Activated CD8-positive, alpha-beta T cell treated with anti-CD3 and anti-CD28 coated beads for 36 hours (primary cell): ENCODE measurements at regions not wholly inside any gene's neighbourhood (a gene's known extent, or its start where the extent isn't known, plus 50 kb on each side); places are given as distances from the start of the nearest gene placed in this dataset.

Source experiments
- ATAC-seq: fragments of 200-7000 bp; cut with Tn5 transposase; one replicate; pipeline ENCODE4 v1.10.0; 2021; ENCODE audit warnings: mild to moderate bottlenecking, moderate library complexity
- CTCF ChIA-PET: fragments of 350-600 bp; sonication (Branson Sonifier 250); formaldehyde crosslinking; loops from one replicate; lab custom pipeline; 2021; ENCODE audit warnings: antibody characterized with exemption; lab: Charles Lee
- POLR2A ChIA-PET: fragments of 350-600 bp; sonication (Branson Sonifier 250); formaldehyde crosslinking; loops from one replicate; lab custom pipeline; 2021; ENCODE audit warnings: antibody characterized with exemption; lab: Charles Lee
- DNase-seq: peaks from one replicate; pipeline ENCODE4 v3.0.0-alpha.2; 2020
- H3K27ac Mint-ChIP-seq: one replicate; pipeline ENCODE4 v1.8.0; 2021; ENCODE audit warnings: mild to moderate bottlenecking, mixed read lengths
- H3K27me3 Mint-ChIP-seq: one replicate; pipeline ENCODE4 v1.8.0; 2021; ENCODE audit warnings: mixed read lengths
- H3K36me3 Mint-ChIP-seq: one replicate; pipeline ENCODE4 v1.8.0; 2021; ENCODE audit warnings: low read depth, mixed read lengths
- H3K4me1 Mint-ChIP-seq: one replicate; pipeline ENCODE4 v1.8.0; 2021; ENCODE audit warnings: low read depth, mixed read lengths
- H3K4me3 Mint-ChIP-seq: one replicate; pipeline ENCODE4 v1.8.0; 2021; ENCODE audit warnings: mild to moderate bottlenecking, moderate library complexity, mixed read lengths
- H3K9me3 Mint-ChIP-seq: one replicate; pipeline ENCODE4 v1.8.0; 2021; ENCODE audit warnings: mixed read lengths
- intact Hi-C: fragments of 100-400 bp; cut with micrococcal nuclease; formaldehyde crosslinking; loops from one replicate; pipeline ENCODE4 v1.10.0; 2022
- TF ChIP-seq, protein P1 (sequence below): fragments of 200-600 bp; IDR thresholded peaks from one replicate; pipeline ENCODE4 v1.8.0; 2022; ENCODE audit warnings: antibody characterized with exemption, mild to moderate bottlenecking

DNA sequence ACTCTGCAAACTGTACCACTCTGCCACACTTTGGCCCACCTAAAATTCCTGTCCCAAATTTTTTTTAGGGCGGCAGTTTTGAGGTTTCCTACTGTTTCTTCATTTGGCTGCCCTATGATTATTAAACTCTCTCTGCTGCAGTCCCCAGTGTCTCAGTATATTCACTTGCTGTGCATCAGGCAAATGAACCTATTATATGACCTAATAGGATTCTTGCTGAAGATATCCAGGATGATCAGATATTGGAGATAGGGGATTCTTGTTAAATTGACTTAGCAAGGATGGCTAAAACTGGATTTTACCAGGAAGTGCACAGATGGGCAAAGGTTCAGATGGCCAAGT lies 410.8 kb upstream of the DDI1 start:
- ChIA-PET POLR2A (no interaction called here), CTCF (no interaction called here)
- Mint-ChIP-seq H3K27ac (no peak overlapping the region), H3K4me3 (no peak overlapping the region), H3K9me3 (no peaks in the 10 kb centered on the region), H3K27me3 (peaks cover 2% of the 10 kb centered on the region), H3K4me1 (no peaks in the 10 kb centered on the region), H3K36me3 (no peaks in the 10 kb centered on the region)
- TF ChIP-seq, protein P1, sequence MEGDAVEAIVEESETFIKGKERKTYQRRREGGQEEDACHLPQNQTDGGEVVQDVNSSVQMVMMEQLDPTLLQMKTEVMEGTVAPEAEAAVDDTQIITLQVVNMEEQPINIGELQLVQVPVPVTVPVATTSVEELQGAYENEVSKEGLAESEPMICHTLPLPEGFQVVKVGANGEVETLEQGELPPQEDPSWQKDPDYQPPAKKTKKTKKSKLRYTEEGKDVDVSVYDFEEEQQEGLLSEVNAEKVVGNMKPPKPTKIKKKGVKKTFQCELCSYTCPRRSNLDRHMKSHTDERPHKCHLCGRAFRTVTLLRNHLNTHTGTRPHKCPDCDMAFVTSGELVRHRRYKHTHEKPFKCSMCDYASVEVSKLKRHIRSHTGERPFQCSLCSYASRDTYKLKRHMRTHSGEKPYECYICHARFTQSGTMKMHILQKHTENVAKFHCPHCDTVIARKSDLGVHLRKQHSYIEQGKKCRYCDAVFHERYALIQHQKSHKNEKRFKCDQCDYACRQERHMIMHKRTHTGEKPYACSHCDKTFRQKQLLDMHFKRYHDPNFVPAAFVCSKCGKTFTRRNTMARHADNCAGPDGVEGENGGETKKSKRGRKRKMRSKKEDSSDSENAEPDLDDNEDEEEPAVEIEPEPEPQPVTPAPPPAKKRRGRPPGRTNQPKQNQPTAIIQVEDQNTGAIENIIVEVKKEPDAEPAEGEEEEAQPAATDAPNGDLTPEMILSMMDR, result no peak
- DNase-seq (no peak), ATAC-seq (no peak)
- intact Hi-C loops, result no loop called here

DNA sequence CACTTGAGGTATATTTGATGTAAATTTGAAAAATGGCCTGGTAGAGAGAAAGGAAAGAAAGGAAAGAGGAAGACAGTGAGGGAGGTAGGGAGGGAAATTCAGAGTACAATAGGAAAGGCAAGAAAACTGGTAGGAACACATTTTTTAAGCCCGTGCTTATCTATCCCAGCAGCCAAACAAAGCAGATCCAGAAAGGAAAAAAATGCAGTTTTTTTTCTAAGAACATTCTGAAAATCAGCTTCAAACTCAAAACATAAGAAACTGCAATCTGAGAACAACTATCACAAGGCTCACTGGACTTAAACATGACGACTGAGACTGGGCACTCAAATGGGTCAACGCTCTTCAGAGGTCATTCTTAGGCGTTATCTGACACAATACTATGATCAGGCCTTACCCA lies 408.3 kb upstream of the DDI1 start:
- CTCF ChIA-PET, result no interaction called here
- intact Hi-C loops, result no loop called here
- H3K36me3 Mint-ChIP-seq, result no peaks in the 10 kb centered on the region
- ATAC-seq, result no peak
- peaks cover 2% of the 10 kb centered on the region for H3K27me3 Mint-ChIP-seq
- POLR2A ChIA-PET, result no interaction called here
- H3K4me3 Mint-ChIP-seq, result no peak overlapping the region
- no peaks in the 10 kb centered on the region for H3K4me1 Mint-ChIP-seq
- TF ChIP-seq, protein P1, result no peak
- H3K9me3 Mint-ChIP-seq, result no peaks in the 10 kb centered on the region
- H3K27ac Mint-ChIP-seq, result no peak overlapping the region
- DNase-seq, result no peak

GRCh38 chr11:103631841-103632240 lies 404.6 kb upstream of the DDI1 start:
- no peak for DNase-seq
- no peaks in the 10 kb centered on the region for H3K4me1 Mint-ChIP-seq
- intact Hi-C loops, result no loop called here
- TF ChIP-seq, protein P1, result no peak
- ATAC-seq, result no peak
- CTCF ChIA-PET, result no interaction called here
- H3K9me3 Mint-ChIP-seq, result no peaks in the 10 kb centered on the region
- H3K4me3 Mint-ChIP-seq, result no peak overlapping the region
- H3K27me3 Mint-ChIP-seq, result peaks cover 2% of the 10 kb centered on the region
- H3K36me3 Mint-ChIP-seq, result no peaks in the 10 kb centered on the region
- POLR2A ChIA-PET, result no interaction called here
- no peak overlapping the region for H3K27ac Mint-ChIP-seq

GRCh38 chr11:103633068-103633788 lies 403.2 kb upstream of the DDI1 start:
- ChIA-PET POLR2A (no interaction called here), CTCF (no interaction called here)
- Mint-ChIP-seq H3K27me3 (no peaks in the 10 kb centered on the region), H3K4me3 (no peak overlapping the region), H3K36me3 (no peaks in the 10 kb centered on the region), H3K9me3 (no peaks in the 10 kb centered on the region), H3K27ac (no peak overlapping the region), H3K4me1 (no peaks in the 10 kb centered on the region)
- intact Hi-C loops, result no loop called here
- ATAC-seq, result no peak
- TF ChIP-seq, protein P1, result no peak
- DNase-seq, result no peak

DNA sequence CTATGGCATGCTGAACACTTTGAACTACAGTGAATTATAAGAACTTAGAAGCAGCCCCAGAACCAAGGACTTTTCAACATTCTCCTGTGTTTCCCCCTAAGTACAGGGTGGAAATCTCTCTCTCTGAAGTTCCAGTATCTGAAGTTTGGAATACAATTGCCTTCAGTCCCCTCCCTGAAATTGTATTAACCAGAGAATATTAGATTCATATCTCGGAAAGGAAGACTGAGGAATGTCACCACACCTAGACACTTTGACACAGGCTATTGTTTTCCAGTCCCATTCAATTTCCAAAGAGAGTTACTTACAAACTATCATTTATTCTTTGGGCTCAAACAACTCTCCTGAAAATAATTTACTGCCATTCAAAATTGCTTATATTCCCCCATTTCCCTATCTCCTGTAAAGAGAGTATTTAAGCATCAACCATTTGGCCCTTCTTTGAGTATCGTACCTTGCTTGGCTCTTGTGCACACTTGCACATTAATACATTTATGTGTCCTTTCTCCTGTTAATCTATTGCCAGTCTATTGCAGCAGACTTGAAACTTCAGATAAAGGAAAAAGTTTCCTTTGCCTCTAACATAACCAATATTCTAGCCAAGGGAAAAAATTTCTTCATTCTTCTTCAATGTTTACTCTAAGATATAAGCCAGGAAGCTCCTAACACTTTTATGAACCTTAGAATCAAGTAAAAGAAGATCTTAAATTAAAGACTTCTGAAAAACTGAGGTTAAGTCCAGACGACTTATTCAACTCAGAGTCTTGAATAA lies 402.4 kb upstream of the DDI1 start:
- no peaks in the 10 kb centered on the region for H3K27me3 Mint-ChIP-seq
- POLR2A ChIA-PET, result no interaction called here
- no peak for ATAC-seq
- CTCF ChIA-PET, result no interaction called here
- H3K9me3 Mint-ChIP-seq, result no peaks in the 10 kb centered on the region
- intact Hi-C loops, result no loop called here
- H3K27ac Mint-ChIP-seq, result no peak overlapping the region
- DNase-seq, result no peak
- TF ChIP-seq, protein P1, result no peak
- no peaks in the 10 kb centered on the region for H3K4me1 Mint-ChIP-seq
- H3K36me3 Mint-ChIP-seq, result no peaks in the 10 kb centered on the region
- no peak overlapping the region for H3K4me3 Mint-ChIP-seq
